IMR-90 (cell line): ENCODE measurements at regions not wholly inside any gene's neighbourhood (a gene's known extent, or its start where the extent isn't known, plus 50 kb on each side); places are given as distances from the start of the nearest gene placed in this dataset.

ENCODE experiments used
- CHD1 ChIP-seq: IDR thresholded peaks from 2 replicates; pipeline ENCODE4 v1.6.1; 2012; ENCODE audit warnings: low read depth, low read length, improper control_type of control experiment
- CTCF ChIP-seq: conservative IDR thresholded peaks from 2 replicates; pipeline ENCODE4 v1.5.1; 2012; ENCODE audit warnings: mild to moderate bottlenecking, low read depth, low read length, improper control_type of control experiment
- FOS ChIP-seq: fragments of 150-350 bp; IDR thresholded peaks from 2 replicates; pipeline ENCODE4 v1.6.1; 2016; ENCODE audit warnings: low read depth, low read length
- MAZ ChIP-seq: IDR thresholded peaks from 2 replicates; pipeline ENCODE4 v1.6.1; 2012; ENCODE audit warnings: low read depth, mild to moderate bottlenecking, low read length, improper control_type of control experiment, moderate library complexity, borderline replicate concordance
- POLR2A ChIP-seq: IDR thresholded peaks from 2 replicates; pipeline ENCODE4 v1.6.1; 2012; ENCODE audit warnings: mild to moderate bottlenecking, low read depth, low read length
- SMC3 ChIP-seq: fragments of 150-350 bp; IDR thresholded peaks from 2 replicates; pipeline ENCODE4 v1.6.1; 2016; ENCODE audit warnings: low read depth, mild to moderate bottlenecking, antibody characterized with exemption, low read length, moderate library complexity

GRCh38 chr5:118456085-118456484 is 532.3 kb downstream of the DTWD2 start:
- TF ChIP-seq CTCF (no peak), MAZ (no peak), POLR2A (no peak), SMC3 (no peak), FOS (no peak), CHD1 (no peak)
